K562 (cell line): ENCODE measurements at regions not wholly inside any gene's neighbourhood (a gene's known extent, or its start where the extent isn't known, plus 50 kb on each side); places are given as distances from the start of the nearest gene placed in this dataset.

Source experiments
- CEBPG ChIP-seq, 3 experiments: fragments of 200-800 bp in 1 of 3; sonication (Bioruptor generic) in 1 of 3; sonication (generic) in 1 of 3; formaldehyde crosslinking in 1 of 3; IDR thresholded peaks in 2 of 3; conservative IDR thresholded peaks in 1 of 3; 2 replicates each; pipeline versions ENCODE4 v1.6.1 to v1.8.0; 2016 to 2022; ENCODE audit warnings: missing compliant biosample characterization in 2 of 3, missing genetic modification characterization in 2 of 3, mild to moderate bottlenecking in 1 of 3, missing genetic modification reagents in 1 of 3
- CHD1 ChIP-seq: fragments of 200-600 bp; sonication (generic); IDR thresholded peaks from one replicate; pipeline ENCODE4 v1.6.1; 2012; ENCODE audit warnings: mild to moderate bottlenecking, moderate library complexity, low read length, inconsistent platforms
- TF ChIP-seq, protein P1 (sequence below): fragments of 450-650 bp; IDR thresholded peaks from 2 replicates; pipeline ENCODE4 v1.6.1; 2016; ENCODE audit warnings: mild to moderate bottlenecking, moderate library complexity

GRCh38 chr3:156763931-156764720 is 62.0 kb upstream of the LEKR1 start (continued):
- TF ChIP-seq, protein P1, sequence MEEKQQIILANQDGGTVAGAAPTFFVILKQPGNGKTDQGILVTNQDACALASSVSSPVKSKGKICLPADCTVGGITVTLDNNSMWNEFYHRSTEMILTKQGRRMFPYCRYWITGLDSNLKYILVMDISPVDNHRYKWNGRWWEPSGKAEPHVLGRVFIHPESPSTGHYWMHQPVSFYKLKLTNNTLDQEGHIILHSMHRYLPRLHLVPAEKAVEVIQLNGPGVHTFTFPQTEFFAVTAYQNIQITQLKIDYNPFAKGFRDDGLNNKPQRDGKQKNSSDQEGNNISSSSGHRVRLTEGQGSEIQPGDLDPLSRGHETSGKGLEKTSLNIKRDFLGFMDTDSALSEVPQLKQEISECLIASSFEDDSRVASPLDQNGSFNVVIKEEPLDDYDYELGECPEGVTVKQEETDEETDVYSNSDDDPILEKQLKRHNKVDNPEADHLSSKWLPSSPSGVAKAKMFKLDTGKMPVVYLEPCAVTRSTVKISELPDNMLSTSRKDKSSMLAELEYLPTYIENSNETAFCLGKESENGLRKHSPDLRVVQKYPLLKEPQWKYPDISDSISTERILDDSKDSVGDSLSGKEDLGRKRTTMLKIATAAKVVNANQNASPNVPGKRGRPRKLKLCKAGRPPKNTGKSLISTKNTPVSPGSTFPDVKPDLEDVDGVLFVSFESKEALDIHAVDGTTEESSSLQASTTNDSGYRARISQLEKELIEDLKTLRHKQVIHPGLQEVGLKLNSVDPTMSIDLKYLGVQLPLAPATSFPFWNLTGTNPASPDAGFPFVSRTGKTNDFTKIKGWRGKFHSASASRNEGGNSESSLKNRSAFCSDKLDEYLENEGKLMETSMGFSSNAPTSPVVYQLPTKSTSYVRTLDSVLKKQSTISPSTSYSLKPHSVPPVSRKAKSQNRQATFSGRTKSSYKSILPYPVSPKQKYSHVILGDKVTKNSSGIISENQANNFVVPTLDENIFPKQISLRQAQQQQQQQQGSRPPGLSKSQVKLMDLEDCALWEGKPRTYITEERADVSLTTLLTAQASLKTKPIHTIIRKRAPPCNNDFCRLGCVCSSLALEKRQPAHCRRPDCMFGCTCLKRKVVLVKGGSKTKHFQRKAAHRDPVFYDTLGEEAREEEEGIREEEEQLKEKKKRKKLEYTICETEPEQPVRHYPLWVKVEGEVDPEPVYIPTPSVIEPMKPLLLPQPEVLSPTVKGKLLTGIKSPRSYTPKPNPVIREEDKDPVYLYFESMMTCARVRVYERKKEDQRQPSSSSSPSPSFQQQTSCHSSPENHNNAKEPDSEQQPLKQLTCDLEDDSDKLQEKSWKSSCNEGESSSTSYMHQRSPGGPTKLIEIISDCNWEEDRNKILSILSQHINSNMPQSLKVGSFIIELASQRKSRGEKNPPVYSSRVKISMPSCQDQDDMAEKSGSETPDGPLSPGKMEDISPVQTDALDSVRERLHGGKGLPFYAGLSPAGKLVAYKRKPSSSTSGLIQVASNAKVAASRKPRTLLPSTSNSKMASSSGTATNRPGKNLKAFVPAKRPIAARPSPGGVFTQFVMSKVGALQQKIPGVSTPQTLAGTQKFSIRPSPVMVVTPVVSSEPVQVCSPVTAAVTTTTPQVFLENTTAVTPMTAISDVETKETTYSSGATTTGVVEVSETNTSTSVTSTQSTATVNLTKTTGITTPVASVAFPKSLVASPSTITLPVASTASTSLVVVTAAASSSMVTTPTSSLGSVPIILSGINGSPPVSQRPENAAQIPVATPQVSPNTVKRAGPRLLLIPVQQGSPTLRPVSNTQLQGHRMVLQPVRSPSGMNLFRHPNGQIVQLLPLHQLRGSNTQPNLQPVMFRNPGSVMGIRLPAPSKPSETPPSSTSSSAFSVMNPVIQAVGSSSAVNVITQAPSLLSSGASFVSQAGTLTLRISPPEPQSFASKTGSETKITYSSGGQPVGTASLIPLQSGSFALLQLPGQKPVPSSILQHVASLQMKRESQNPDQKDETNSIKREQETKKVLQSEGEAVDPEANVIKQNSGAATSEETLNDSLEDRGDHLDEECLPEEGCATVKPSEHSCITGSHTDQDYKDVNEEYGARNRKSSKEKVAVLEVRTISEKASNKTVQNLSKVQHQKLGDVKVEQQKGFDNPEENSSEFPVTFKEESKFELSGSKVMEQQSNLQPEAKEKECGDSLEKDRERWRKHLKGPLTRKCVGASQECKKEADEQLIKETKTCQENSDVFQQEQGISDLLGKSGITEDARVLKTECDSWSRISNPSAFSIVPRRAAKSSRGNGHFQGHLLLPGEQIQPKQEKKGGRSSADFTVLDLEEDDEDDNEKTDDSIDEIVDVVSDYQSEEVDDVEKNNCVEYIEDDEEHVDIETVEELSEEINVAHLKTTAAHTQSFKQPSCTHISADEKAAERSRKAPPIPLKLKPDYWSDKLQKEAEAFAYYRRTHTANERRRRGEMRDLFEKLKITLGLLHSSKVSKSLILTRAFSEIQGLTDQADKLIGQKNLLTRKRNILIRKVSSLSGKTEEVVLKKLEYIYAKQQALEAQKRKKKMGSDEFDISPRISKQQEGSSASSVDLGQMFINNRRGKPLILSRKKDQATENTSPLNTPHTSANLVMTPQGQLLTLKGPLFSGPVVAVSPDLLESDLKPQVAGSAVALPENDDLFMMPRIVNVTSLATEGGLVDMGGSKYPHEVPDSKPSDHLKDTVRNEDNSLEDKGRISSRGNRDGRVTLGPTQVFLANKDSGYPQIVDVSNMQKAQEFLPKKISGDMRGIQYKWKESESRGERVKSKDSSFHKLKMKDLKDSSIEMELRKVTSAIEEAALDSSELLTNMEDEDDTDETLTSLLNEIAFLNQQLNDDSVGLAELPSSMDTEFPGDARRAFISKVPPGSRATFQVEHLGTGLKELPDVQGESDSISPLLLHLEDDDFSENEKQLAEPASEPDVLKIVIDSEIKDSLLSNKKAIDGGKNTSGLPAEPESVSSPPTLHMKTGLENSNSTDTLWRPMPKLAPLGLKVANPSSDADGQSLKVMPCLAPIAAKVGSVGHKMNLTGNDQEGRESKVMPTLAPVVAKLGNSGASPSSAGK: peak; percentile 66
- TF ChIP-seq CEBPG (CRISPR knock-in tag; IDR thresholded peaks at IDR 0.05) (no peak), CEBPG (tag; conservative IDR thresholded peaks at IDR 0.05 in 1 of 2, IDR thresholded peaks at IDR 0.05 in 1 of 2) (peak in 1 of 2 experiments; percentile 67; a peak in 2 of 4 replicates), CHD1 (no peak)
